Brain microvascular endothelial cell (primary cell): ENCODE measurements at regions not wholly inside any gene's neighbourhood (a gene's known extent, or its start where the extent isn't known, plus 50 kb on each side); places are given as distances from the start of the nearest gene placed in this dataset.

Experiments used
- DNase-seq: peaks from one replicate; pipeline ENCODE4 v3.0.0-alpha.2; 2020
- H3K27ac ChIP-seq: fragments of 250-450 bp; sonication (Bioruptor Pico); 2 replicates; pipeline ENCODE4 v1.5.1; 2020; ENCODE audit warnings: mild to moderate bottlenecking, moderate library complexity
- H3K27me3 ChIP-seq: fragments of 250-450 bp; sonication (Bioruptor Pico); replicated peaks from 2 replicates; pipeline ENCODE4 v1.5.1; 2020; ENCODE audit warnings: mild to moderate bottlenecking
- H3K36me3 ChIP-seq: fragments of 250-450 bp; sonication (Bioruptor Pico); replicated peaks from 2 replicates; pipeline ENCODE4 v1.5.1; 2020; ENCODE audit warnings: mild to moderate bottlenecking
- H3K4me3 ChIP-seq: 2 replicates; pipeline ENCODE4 v1.5.1; 2011; ENCODE audit warnings: low read depth, mild to moderate bottlenecking, control low read depth, low read length, moderate library complexity
- in situ Hi-C: cut with HindIII; loops from 2 replicates; pipeline ENCODE4 v1.10.0; 2017; ENCODE audit warnings: low sequenced_read_pairs, low pct_ligation_motif_present
- TF ChIP-seq, protein P1 (sequence below): IDR thresholded peaks from 2 replicates; pipeline ENCODE4 v1.5.1; 2011; ENCODE audit warnings: low read depth, mild to moderate bottlenecking, moderate library complexity, low read length, control low read depth, inconsistent platforms; ENCODE audit errors: missing control alignments

DNA sequence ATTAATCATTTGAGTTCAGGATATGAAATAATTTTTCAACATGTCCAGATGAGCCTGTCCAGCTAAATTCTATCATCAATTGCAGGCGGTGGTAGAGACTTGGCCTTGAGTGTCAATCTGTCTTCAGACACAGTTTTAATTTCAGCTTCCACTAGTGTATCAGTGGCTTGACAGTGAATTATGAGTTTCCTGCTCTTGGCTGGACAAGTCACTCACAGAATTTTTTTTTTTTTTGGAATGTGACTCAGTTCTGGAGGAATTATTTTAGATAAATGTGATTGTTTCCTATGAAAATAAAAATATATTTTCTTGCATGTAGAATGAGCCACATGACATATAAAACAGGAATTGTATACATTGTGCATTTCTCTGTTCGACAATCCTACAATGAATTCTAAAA, 319.9 kb upstream of the AKR1E2 start:
- H3K27ac ChIP-seq: no peak overlapping the region
- no peaks in the 10 kb centered on the region for H3K27me3 ChIP-seq
- no peak overlapping the region for H3K4me3 ChIP-seq
- TF ChIP-seq, protein P1, sequence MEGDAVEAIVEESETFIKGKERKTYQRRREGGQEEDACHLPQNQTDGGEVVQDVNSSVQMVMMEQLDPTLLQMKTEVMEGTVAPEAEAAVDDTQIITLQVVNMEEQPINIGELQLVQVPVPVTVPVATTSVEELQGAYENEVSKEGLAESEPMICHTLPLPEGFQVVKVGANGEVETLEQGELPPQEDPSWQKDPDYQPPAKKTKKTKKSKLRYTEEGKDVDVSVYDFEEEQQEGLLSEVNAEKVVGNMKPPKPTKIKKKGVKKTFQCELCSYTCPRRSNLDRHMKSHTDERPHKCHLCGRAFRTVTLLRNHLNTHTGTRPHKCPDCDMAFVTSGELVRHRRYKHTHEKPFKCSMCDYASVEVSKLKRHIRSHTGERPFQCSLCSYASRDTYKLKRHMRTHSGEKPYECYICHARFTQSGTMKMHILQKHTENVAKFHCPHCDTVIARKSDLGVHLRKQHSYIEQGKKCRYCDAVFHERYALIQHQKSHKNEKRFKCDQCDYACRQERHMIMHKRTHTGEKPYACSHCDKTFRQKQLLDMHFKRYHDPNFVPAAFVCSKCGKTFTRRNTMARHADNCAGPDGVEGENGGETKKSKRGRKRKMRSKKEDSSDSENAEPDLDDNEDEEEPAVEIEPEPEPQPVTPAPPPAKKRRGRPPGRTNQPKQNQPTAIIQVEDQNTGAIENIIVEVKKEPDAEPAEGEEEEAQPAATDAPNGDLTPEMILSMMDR: no peak
- no peaks in the 10 kb centered on the region for H3K36me3 ChIP-seq
- in situ Hi-C loops: no loop called here
- DNase-seq: peak; percentile 11

DNA sequence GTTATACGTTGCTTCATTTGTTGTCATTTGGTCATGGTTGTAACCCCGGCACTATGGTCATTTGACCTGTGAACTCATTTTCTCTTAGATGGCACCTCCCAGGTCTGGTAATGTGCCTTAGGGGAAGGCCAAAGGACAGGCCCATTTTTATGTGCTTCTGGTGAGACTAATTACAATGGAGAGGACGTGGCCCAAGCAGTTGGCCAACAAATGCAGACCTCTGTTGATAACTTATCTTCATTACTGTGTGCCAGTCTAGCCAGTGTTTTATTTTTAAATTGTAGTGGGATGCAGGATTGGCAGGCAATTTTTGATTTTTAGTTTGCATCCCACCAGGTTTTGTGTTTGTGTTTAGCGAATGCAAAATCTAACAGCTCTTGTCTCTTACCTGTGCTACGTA, 321.5 kb upstream of the AKR1E2 start:
- Histone ChIP-seq H3K36me3 (no peaks in the 10 kb centered on the region), H3K27ac (no peak overlapping the region), H3K4me3 (no peak overlapping the region), H3K27me3 (no peaks in the 10 kb centered on the region)
- TF ChIP-seq, protein P1: no peak
- in situ Hi-C loops: no loop called here
- DNase-seq: no peak

DNA sequence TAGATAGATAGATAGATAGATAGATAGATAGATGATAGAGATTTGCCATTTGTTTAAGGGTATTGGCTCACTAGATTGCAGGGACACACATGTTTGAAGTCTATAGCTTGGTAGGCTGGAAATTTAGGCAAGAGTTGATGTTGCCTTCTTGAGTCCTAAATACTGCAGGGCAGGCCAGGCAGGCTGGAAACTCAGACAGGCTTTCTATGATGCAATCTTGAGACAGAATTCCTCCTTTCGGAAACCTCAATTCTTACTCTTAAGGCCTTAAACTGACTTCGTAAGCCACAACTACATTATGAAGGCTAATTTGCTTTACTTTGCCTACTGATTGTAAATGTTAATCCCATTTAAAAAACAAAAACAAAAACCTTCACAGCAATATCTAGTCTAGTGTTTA, 322.9 kb upstream of the AKR1E2 start:
- no peak for DNase-seq

DNA sequence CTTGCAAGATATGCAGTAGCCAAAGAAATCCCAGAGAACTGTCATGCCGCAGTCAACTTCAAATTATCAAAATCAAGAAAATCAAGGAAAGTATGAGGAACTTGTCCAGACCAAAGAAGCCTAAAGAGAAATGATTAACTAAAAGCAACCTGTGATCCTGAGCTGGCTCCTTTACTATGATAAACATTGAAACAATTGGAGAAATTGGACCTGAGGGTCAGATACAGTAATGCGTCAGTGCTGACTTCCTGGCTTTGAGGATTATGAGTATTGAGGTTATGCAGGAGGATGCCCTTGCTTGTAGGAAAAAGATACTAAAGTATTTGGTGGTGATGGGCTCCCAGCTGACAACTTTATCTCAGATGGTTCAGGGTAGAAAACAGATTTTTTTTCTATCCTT, 324.7 kb upstream of the AKR1E2 start:
- Histone ChIP-seq H3K27me3 (no peaks in the 10 kb centered on the region), H3K4me3 (no peak overlapping the region), H3K27ac (no peak overlapping the region), H3K36me3 (no peaks in the 10 kb centered on the region)
- TF ChIP-seq, protein P1: no peak
- in situ Hi-C loops: no loop called here
- DNase-seq: peak; percentile 14

More for the DNA sequence above, 322.9 kb upstream of the AKR1E2 start:
- in situ Hi-C loops: no loop called here
- TF ChIP-seq, protein P1: no peak
- Histone ChIP-seq H3K4me3 (no peak overlapping the region), H3K27ac (no peak overlapping the region), H3K36me3 (no peaks in the 10 kb centered on the region), H3K27me3 (no peaks in the 10 kb centered on the region)

DNA sequence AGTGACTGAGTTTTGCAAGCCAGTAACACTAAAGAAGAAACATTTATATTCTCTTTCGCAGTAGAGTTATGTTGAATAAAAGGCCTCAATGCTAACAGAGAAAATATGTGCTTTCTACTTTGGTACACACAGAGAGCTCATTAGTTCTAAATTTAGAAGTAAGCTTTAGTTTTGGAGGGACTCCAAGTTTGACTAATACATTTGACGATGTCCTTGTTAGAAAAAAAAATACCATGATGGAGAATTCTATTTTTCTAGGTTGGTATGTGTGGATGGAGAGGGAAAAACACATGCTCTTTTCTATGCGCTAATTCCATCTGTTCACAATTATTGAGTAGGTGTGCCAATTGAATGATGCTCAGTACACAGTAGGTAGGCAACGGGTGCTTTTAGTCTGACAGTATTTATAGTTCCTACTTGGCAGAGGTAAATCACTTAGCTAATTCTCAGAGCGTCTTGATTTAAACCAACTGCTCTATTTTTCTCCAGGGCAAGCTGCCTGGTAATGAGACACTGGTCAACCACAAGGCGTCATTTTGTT, 327.2 kb upstream of the AKR1E2 start:
- TF ChIP-seq, protein P1: no peak
- in situ Hi-C loops: no loop called here
- H3K36me3 ChIP-seq: no peaks in the 10 kb centered on the region
- no peaks in the 10 kb centered on the region for H3K27me3 ChIP-seq
- peak overlapping the region; percentile 36 for H3K27ac ChIP-seq
- no peak overlapping the region for H3K4me3 ChIP-seq
- DNase-seq: peak; percentile 21

DNA sequence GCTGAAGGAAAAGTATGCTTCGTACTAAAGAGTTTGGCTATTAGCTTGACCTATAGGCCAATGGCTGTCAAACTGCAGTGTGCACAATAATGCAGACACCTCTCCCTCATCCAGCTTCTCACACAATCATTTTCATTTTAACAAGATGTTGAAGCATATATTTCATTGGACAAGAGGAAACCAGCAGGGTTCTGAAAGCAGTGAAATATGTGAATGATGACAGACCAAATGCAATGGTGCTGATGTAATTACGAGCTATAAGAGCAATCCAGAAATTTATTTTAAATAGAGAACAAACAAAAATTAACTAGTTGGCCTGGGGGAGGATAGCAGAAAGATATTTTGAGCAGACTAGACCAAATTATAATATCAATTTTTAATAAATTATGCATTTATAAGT, 331.5 kb upstream of the AKR1E2 start:
- H3K36me3 ChIP-seq: no peaks in the 10 kb centered on the region
- no peak for DNase-seq
- no peaks in the 10 kb centered on the region for H3K27me3 ChIP-seq
- no peak overlapping the region for H3K4me3 ChIP-seq
- H3K27ac ChIP-seq: no peak overlapping the region
- TF ChIP-seq, protein P1: no peak
- in situ Hi-C loops: no loop called here
